ENCODE measurements at regions not wholly inside any gene's neighbourhood (a gene's known extent, or its start where the extent isn't known, plus 50 kb on each side); places are given as distances from the start of the nearest gene placed in this dataset.

GRCh38 chr4:17170131-17170530 is 271.7 kb upstream of the LDB2 start:
- no peaks in the 10 kb centered on the region for H3K4me1 ChIP-seq (ENCODE audit: control insufficient read depth, insufficient read depth, low read length)
- H3K27me3 ChIP-seq (ENCODE audit: control insufficient read depth, insufficient read depth, low read length, poor library complexity, severe bottlenecking): no peaks in the 10 kb centered on the region
- no peaks in the 10 kb centered on the region for H3K36me3 ChIP-seq (ENCODE audit: control insufficient read depth, insufficient read depth, low read length)
- no peak overlapping the region for H3K27ac ChIP-seq (ENCODE audit: insufficient read depth, low read depth, low read length, poor library complexity, severe bottlenecking)
- WGBS, 2 experiments: 81 to 86% methylated on average over 1 to 2 of the region's 2 CpGs
- no peaks in the 10 kb centered on the region for H3K9me3 ChIP-seq (ENCODE audit: control insufficient read depth, low read length)
- no peak overlapping the region for H3K4me3 ChIP-seq (ENCODE audit: insufficient read depth, low read depth, low read length)

DNA sequence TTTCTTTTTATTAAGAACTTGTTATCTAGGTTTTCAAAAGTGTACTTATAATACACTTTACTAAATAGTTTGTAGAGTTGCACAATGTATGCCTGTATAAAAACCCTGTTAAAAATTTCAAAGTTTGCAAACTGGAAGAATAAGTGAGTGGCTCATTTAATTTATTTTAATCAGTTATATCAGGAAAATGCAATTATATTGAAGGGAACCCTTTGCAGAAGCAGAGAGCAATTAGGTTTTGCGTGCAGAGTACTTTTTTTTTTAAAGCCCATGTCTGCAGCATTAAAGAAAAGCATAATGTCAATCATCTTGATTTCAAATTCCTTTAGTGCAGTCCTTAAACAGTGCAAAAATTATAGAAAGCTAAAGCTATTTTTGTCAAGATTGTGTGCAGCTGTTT is 271.3 kb upstream of the LDB2 start:
- H3K27ac ChIP-seq (ENCODE audit: insufficient read depth, low read depth, low read length, poor library complexity, severe bottlenecking): no peak overlapping the region
- no peaks in the 10 kb centered on the region for H3K27me3 ChIP-seq (ENCODE audit: control insufficient read depth, insufficient read depth, low read length, poor library complexity, severe bottlenecking)
- WGBS, 2 experiments: 96 to 100% methylated on average over 1 of the region's 1 CpG
- H3K4me3 ChIP-seq (ENCODE audit: insufficient read depth, low read depth, low read length): no peak overlapping the region
- H3K9me3 ChIP-seq (ENCODE audit: control insufficient read depth, low read length): no peaks in the 10 kb centered on the region
- H3K36me3 ChIP-seq (ENCODE audit: control insufficient read depth, insufficient read depth, low read length): no peaks in the 10 kb centered on the region
- H3K4me1 ChIP-seq (ENCODE audit: control insufficient read depth, insufficient read depth, low read length): no peaks in the 10 kb centered on the region

DNA sequence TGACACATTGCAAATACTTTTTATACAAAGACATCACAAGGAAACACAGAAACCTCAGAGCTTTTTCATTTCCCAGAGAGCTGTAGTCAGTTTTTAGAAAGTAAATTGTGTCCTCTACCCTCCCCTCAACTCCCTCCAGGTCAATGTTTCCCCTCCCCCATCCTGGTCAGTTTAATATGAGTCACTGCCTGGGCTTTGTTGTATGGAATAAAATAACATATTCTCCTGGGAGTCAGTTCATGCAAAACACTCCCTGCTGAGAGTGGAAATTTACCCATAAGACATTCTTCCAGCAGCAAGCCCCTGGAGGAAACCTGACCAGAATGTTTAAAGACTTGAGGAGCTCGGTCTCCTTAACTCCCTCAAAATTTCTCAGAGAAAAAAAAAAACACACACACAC is 270.1 kb upstream of the LDB2 start:
- WGBS, 2 experiments: 82% methylated on average over 1 of the region's 1 CpG; no CpG with 5 or more reads in 1 of the 2 experiments
- Histone ChIP-seq H3K27me3 (ENCODE audit: control insufficient read depth, insufficient read depth, low read length, poor library complexity, severe bottlenecking) (no peaks in the 10 kb centered on the region), H3K27ac (ENCODE audit: insufficient read depth, low read depth, low read length, poor library complexity, severe bottlenecking) (no peak overlapping the region), H3K4me3 (ENCODE audit: insufficient read depth, low read depth, low read length) (no peak overlapping the region), H3K36me3 (ENCODE audit: control insufficient read depth, insufficient read depth, low read length) (no peaks in the 10 kb centered on the region), H3K4me1 (ENCODE audit: control insufficient read depth, insufficient read depth, low read length) (no peaks in the 10 kb centered on the region), H3K9me3 (ENCODE audit: control insufficient read depth, low read length) (no peaks in the 10 kb centered on the region)

DNA sequence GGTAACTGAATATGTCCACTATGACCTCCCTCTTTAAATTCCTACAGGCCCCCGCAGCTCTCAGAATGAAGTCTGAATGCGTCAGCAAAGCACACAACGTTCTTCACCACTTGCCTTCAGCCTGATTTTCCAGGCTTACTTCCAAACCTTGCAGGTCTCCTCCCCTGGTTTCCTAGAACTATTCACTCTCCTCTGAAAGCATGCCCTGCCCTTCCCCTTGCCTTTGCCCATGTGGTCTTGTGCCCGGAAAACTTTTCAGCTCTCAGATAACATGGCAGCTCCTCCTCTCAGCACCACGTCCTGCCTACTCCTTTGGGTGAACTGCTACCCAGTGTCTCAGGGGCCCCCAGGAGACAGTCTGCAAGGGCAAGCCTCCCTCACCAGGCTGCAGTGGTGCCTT is 268.5 kb upstream of the LDB2 start:
- no peaks in the 10 kb centered on the region for H3K4me1 ChIP-seq (ENCODE audit: control insufficient read depth, insufficient read depth, low read length)
- H3K27ac ChIP-seq (ENCODE audit: insufficient read depth, low read depth, low read length, poor library complexity, severe bottlenecking): no peak overlapping the region
- H3K9me3 ChIP-seq (ENCODE audit: control insufficient read depth, low read length): no peaks in the 10 kb centered on the region
- H3K4me3 ChIP-seq (ENCODE audit: insufficient read depth, low read depth, low read length): no peak overlapping the region
- 82 to 89% methylated on average over 4 of the region's 5 CpGs for WGBS, 2 experiments
- no peaks in the 10 kb centered on the region for H3K27me3 ChIP-seq (ENCODE audit: control insufficient read depth, insufficient read depth, low read length, poor library complexity, severe bottlenecking)
- no peaks in the 10 kb centered on the region for H3K36me3 ChIP-seq (ENCODE audit: control insufficient read depth, insufficient read depth, low read length)

DNA sequence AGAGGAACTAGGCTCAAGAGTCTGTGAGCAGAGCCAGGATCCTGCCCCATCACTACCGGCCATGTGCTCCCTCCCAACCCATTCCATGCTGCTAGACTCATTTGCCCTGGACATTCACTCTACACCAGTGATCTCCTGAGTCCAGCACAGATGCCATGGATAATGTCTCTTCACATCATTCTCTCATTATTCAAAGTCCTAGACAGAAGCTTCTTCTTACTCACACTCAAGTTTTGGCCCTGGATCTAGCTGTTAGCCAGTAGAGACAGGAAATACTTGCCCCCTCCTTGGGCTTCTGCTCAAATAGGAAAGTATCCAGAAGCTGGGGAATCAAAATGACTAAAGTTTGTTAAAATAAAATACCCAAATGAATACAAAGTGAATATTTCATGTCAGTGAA is 266.8 kb upstream of the LDB2 start:
- Histone ChIP-seq H3K36me3 (ENCODE audit: control insufficient read depth, insufficient read depth, low read length) (no peaks in the 10 kb centered on the region), H3K9me3 (ENCODE audit: control insufficient read depth, low read length) (no peaks in the 10 kb centered on the region), H3K4me1 (ENCODE audit: control insufficient read depth, insufficient read depth, low read length) (no peaks in the 10 kb centered on the region), H3K27me3 (ENCODE audit: control insufficient read depth, insufficient read depth, low read length, poor library complexity, severe bottlenecking) (no peaks in the 10 kb centered on the region), H3K27ac (ENCODE audit: insufficient read depth, low read depth, low read length, poor library complexity, severe bottlenecking) (no peak overlapping the region), H3K4me3 (ENCODE audit: insufficient read depth, low read depth, low read length) (no peak overlapping the region)
- WGBS, 2 experiments: 87 to 96% methylated on average over 1 of the region's 1 CpG

DNA sequence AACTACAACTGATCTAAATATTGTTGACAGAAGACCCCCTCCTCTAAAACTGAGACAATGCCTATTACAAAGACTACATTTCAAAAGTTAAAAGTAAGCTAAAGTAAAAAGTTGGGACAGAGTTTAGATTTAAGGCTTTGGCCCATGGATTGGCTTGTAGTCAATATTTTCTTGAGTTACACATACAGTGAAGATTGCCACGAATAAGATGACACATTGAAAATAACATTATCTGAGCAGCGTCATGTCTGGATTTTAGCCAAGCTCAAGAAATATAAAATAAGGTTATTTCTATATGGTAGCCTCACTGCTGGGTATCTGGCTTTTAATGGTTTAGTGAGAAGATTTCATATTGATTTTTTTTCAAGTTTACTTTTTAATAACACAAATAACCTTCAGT is 266.2 kb upstream of the LDB2 start:
- no peaks in the 10 kb centered on the region for H3K27me3 ChIP-seq (ENCODE audit: control insufficient read depth, insufficient read depth, low read length, poor library complexity, severe bottlenecking)
- no peaks in the 10 kb centered on the region for H3K4me1 ChIP-seq (ENCODE audit: control insufficient read depth, insufficient read depth, low read length)
- no peaks in the 10 kb centered on the region for H3K36me3 ChIP-seq (ENCODE audit: control insufficient read depth, insufficient read depth, low read length)
- H3K27ac ChIP-seq (ENCODE audit: insufficient read depth, low read depth, low read length, poor library complexity, severe bottlenecking): no peak overlapping the region
- H3K4me3 ChIP-seq (ENCODE audit: insufficient read depth, low read depth, low read length): no peak overlapping the region
- WGBS, 2 experiments: 90 to 92% methylated on average over 2 of the region's 2 CpGs
- no peaks in the 10 kb centered on the region for H3K9me3 ChIP-seq (ENCODE audit: control insufficient read depth, low read length)

DNA sequence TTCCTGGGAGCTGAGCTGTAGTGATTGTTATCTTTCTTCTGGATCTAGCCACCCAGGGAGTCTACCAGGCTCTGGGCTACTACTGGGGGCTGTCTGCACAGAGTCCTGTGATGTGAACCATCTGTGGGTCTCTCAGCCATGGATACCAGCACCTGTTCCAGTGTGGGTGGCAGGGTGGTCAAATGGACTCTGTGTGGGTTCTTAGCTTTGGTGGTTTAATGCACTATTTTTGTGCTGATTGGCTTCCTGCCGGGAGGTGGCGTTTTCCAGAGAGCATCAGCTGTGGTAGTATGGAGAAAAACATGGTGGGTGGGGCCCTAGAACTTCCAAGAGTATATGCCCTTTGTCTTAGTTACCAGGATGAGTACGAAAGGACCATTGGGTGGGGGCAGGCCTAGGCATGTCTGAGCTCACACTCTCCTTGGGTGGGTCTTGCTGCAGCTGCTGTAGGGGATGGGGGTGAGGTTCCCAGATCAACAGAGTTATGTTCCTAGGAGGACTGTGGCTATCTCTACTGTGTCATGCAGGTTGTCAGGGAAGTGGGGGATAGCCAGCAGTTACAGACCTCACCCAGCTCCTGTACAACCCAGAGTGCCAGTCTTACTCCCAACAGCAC is 264.8 kb upstream of the LDB2 start:
- H3K27me3 ChIP-seq (ENCODE audit: control insufficient read depth, insufficient read depth, low read length, poor library complexity, severe bottlenecking): no peaks in the 10 kb centered on the region
- no peaks in the 10 kb centered on the region for H3K4me1 ChIP-seq (ENCODE audit: control insufficient read depth, insufficient read depth, low read length)
- WGBS, 2 experiments: 89% methylated on average over 3 of the region's 3 CpGs
- no peak overlapping the region for H3K4me3 ChIP-seq (ENCODE audit: insufficient read depth, low read depth, low read length)
- H3K9me3 ChIP-seq (ENCODE audit: control insufficient read depth, low read length): no peaks in the 10 kb centered on the region
- no peak overlapping the region for H3K27ac ChIP-seq (ENCODE audit: insufficient read depth, low read depth, low read length, poor library complexity, severe bottlenecking)
- H3K36me3 ChIP-seq (ENCODE audit: control insufficient read depth, insufficient read depth, low read length): no peaks in the 10 kb centered on the region

GRCh38 chr4:17157304-17157703 is 258.9 kb upstream of the LDB2 start:
- 83 to 90% methylated on average over 3 of the region's 4 CpGs for WGBS, 2 experiments
- H3K27ac ChIP-seq (ENCODE audit: insufficient read depth, low read depth, low read length, poor library complexity, severe bottlenecking): no peak overlapping the region

DNA sequence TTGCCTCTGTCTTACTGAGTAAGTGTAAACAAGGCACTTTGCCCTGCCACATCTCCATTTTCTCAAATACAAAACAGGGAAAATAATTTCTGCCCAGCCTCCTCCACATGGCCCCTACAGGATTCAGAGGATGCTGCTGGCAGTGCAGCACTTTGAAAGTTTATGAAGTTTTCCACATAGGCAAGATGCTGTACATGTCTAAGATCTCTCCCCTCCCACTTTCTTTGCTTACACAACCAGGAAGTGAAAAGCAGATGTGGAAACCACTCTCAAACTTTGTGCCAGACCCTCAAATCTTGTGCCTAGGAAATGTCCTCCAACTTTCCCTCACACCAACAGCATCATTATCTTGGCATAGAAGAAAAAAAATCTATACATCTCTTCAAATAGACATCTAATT is 257.0 kb upstream of the LDB2 start:
- Histone ChIP-seq H3K4me1 (ENCODE audit: control insufficient read depth, insufficient read depth, low read length) (peaks cover 7% of the 10 kb centered on the region), H3K9me3 (ENCODE audit: control insufficient read depth, low read length) (no peaks in the 10 kb centered on the region), H3K27me3 (ENCODE audit: control insufficient read depth, insufficient read depth, low read length, poor library complexity, severe bottlenecking) (no peaks in the 10 kb centered on the region), H3K4me3 (ENCODE audit: insufficient read depth, low read depth, low read length) (no peak overlapping the region), H3K36me3 (ENCODE audit: control insufficient read depth, insufficient read depth, low read length) (no peaks in the 10 kb centered on the region), H3K27ac (ENCODE audit: insufficient read depth, low read depth, low read length, poor library complexity, severe bottlenecking) (no peak overlapping the region)

More at GRCh38 chr4:17157304-17157703, 258.9 kb upstream of the LDB2 start:
- Histone ChIP-seq H3K9me3 (ENCODE audit: control insufficient read depth, low read length) (no peaks in the 10 kb centered on the region), H3K36me3 (ENCODE audit: control insufficient read depth, insufficient read depth, low read length) (no peaks in the 10 kb centered on the region), H3K4me3 (ENCODE audit: insufficient read depth, low read depth, low read length) (no peak overlapping the region), H3K4me1 (ENCODE audit: control insufficient read depth, insufficient read depth, low read length) (peaks cover 7% of the 10 kb centered on the region), H3K27me3 (ENCODE audit: control insufficient read depth, insufficient read depth, low read length, poor library complexity, severe bottlenecking) (no peaks in the 10 kb centered on the region)

GRCh38 chr4:17153572-17153971 is 255.1 kb upstream of the LDB2 start:
- Histone ChIP-seq H3K4me1 (ENCODE audit: control insufficient read depth, insufficient read depth, low read length) (peaks cover 7% of the 10 kb centered on the region), H3K36me3 (ENCODE audit: control insufficient read depth, insufficient read depth, low read length) (no peaks in the 10 kb centered on the region), H3K27ac (ENCODE audit: insufficient read depth, low read depth, low read length, poor library complexity, severe bottlenecking) (no peak overlapping the region), H3K9me3 (ENCODE audit: control insufficient read depth, low read length) (no peaks in the 10 kb centered on the region), H3K4me3 (ENCODE audit: insufficient read depth, low read depth, low read length) (no peak overlapping the region), H3K27me3 (ENCODE audit: control insufficient read depth, insufficient read depth, low read length, poor library complexity, severe bottlenecking) (no peaks in the 10 kb centered on the region)
- WGBS, 2 experiments: 97% methylated on average over 6 of the region's 6 CpGs

All from ectodermal cell (in vitro differentiated cells).